ENCODE measurements at regions not wholly inside any gene's neighbourhood (a gene's known extent, or its start where the extent isn't known, plus 50 kb on each side); places are given as distances from the start of the nearest gene placed in this dataset.
"Not testable (repeated sequence)": the region's sequence is repeated elsewhere in the genome, so short reads cannot be mapped to it uniquely, and the experiment has no call there.

- H3K27ac ChIP-seq, result no peak overlapping the region
- H3K36me3 ChIP-seq, result no peaks in the 10 kb centered on the region
- DNase-seq (no peak), ATAC-seq (ENCODE audit: low FRiP score in 2 of 2) (peak in 1 of 2 donors; percentile 66)
- H3K4me1 ChIP-seq, result no peaks in the 10 kb centered on the region
- no peak overlapping the region for H3K4me3 ChIP-seq
- 92 to 93% methylated on average over 6 of the region's 6 CpGs for WGBS, 2 donors
- TF ChIP-seq EP300 (IDR thresholded peaks at IDR 0.05) (no peak), POLR2A (IDR thresholded peaks at IDR 0.05) (no peak), POLR2AphosphoS5 (IDR thresholded peaks at IDR 0.05) (no peak)
- TF ChIP-seq, protein P1, sequence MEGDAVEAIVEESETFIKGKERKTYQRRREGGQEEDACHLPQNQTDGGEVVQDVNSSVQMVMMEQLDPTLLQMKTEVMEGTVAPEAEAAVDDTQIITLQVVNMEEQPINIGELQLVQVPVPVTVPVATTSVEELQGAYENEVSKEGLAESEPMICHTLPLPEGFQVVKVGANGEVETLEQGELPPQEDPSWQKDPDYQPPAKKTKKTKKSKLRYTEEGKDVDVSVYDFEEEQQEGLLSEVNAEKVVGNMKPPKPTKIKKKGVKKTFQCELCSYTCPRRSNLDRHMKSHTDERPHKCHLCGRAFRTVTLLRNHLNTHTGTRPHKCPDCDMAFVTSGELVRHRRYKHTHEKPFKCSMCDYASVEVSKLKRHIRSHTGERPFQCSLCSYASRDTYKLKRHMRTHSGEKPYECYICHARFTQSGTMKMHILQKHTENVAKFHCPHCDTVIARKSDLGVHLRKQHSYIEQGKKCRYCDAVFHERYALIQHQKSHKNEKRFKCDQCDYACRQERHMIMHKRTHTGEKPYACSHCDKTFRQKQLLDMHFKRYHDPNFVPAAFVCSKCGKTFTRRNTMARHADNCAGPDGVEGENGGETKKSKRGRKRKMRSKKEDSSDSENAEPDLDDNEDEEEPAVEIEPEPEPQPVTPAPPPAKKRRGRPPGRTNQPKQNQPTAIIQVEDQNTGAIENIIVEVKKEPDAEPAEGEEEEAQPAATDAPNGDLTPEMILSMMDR (IDR thresholded peaks at IDR 0.05), result no peak
- no peaks in the 10 kb centered on the region for H3K9me3 ChIP-seq
- H3K27me3 ChIP-seq, result no peaks in the 10 kb centered on the region
Measured at GRCh38 chr5:82466986-82467561, 188.9 kb upstream of the RPS23 start.

DNA sequence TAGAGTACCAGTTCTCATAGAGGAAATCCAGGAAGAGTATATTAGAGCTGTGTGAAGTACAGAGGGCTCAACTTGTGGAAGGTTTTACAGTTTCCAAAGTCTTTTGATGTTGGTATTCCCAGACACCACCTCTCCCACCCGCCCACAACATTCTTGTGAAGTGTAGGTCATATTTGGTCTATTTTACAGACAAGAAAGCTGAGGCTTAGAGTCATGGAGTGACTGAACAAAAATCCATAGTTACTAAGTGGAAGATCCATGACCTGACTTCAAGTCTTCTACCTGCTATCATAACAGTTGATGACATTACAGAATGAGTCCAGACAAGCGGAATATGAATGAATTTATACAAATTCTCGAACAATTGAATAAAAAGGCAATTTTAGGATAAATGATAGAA lies 187.1 kb upstream of the RPS23 start:
- TF ChIP-seq, protein P1 (IDR thresholded peaks at IDR 0.05), result no peak
- no peak for TF ChIP-seq POLR2AphosphoS5 (IDR thresholded peaks at IDR 0.05)
- TF ChIP-seq POLR2A (IDR thresholded peaks at IDR 0.05), result no peak
- no peak for TF ChIP-seq EP300 (IDR thresholded peaks at IDR 0.05)
- WGBS, 2 donors, result 95 to 96% methylated on average over 3 of the region's 3 CpGs
- ATAC-seq (ENCODE audit: low FRiP score in 2 of 2) (peak in 1 of 2 donors; percentile 74), DNase-seq (no peak)
- H3K4me3 ChIP-seq, result no peak overlapping the region
- no peaks in the 10 kb centered on the region for H3K4me1 ChIP-seq
- no peaks in the 10 kb centered on the region for H3K27me3 ChIP-seq
- no peaks in the 10 kb centered on the region for H3K36me3 ChIP-seq
- H3K9me3 ChIP-seq, result no peaks in the 10 kb centered on the region
- H3K27ac ChIP-seq, result no peak overlapping the region

DNA sequence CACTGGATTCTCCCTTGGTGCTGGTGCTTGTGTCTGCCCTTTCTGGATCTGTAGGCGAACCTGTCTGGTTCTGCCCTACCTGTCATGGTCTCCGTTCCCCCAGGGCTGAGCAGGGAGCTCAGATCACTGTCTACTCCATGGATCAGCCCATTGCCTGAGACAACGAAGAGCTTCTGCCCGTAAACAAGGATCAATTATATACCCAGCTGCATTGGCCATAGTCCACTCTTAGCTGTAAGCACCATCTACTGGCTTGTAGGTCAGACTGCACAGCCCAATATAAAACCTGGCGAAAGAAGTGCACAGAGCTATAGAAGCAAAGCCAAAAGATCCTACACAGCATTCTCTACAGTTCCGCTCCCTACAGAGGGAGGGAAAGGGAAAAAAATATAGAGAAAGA lies 181.5 kb upstream of the RPS23 start:
- Histone ChIP-seq H3K27me3 (no peaks in the 10 kb centered on the region), H3K9me3 (peaks cover 0 to 8% (median 0%) of the 10 kb centered on the region in 4 donors), H3K36me3 (no peaks in the 10 kb centered on the region), H3K4me1 (no peaks in the 10 kb centered on the region), H3K4me3 (no peak overlapping the region), H3K27ac (no peak overlapping the region)
- TF ChIP-seq, protein P1 (IDR thresholded peaks at IDR 0.05), result no peak
- no peak for TF ChIP-seq POLR2AphosphoS5 (IDR thresholded peaks at IDR 0.05)
- no peak for TF ChIP-seq EP300 (IDR thresholded peaks at IDR 0.05)
- no peak for TF ChIP-seq POLR2A (IDR thresholded peaks at IDR 0.05)
- peak in 1 of 2 donors; percentile 30 for ATAC-seq (ENCODE audit: low FRiP score in 2 of 2)
- WGBS, 2 donors, result 96% methylated on average over 5 to 6 of the region's 6 CpGs
- no peak for DNase-seq

GRCh38 chr5:82455317-82455716 lies 177.2 kb upstream of the RPS23 start:
- not testable (repeated sequence) for H3K9me3 ChIP-seq; H3K36me3 ChIP-seq; H3K4me3 ChIP-seq; DNase-seq; H3K27me3 ChIP-seq; H3K4me1 ChIP-seq; ATAC-seq (ENCODE audit: low FRiP score in 2 of 2); H3K27ac ChIP-seq
- WGBS, 2 donors, result 85 to 87% methylated on average over 4 of the region's 4 CpGs

DNA sequence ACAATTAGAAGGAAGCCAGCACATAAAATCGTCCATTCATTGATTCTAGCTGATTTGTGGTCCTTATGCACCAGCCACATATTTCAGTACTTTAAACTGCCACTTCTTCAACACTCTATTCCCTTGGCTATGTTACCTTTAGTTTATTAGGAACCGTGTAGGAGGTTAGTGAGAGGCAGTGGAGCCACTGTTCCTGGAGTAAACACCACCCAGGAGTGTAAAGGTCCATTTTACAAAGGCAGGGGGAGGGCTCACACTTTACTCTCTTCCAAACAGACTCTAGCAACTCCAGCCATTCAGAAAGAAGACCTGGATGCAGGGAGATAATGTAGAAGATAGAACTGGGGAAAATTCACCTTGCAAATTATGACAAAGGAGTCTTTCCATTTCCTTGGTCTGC lies 170.2 kb upstream of the RPS23 start:
- H3K4me1 ChIP-seq, result no peaks in the 10 kb centered on the region
- DNase-seq (no peak), ATAC-seq (ENCODE audit: low FRiP score in 2 of 2) (no peak)
- H3K27me3 ChIP-seq, result no peaks in the 10 kb centered on the region
- no peak for TF ChIP-seq POLR2AphosphoS5 (IDR thresholded peaks at IDR 0.05)
- H3K9me3 ChIP-seq, result no peaks in the 10 kb centered on the region
- H3K4me3 ChIP-seq, result no peak overlapping the region
- 48 to 53% methylated on average over 2 of the region's 2 CpGs for WGBS, 2 donors
- no peak overlapping the region for H3K27ac ChIP-seq
- H3K36me3 ChIP-seq, result no peaks in the 10 kb centered on the region

DNA sequence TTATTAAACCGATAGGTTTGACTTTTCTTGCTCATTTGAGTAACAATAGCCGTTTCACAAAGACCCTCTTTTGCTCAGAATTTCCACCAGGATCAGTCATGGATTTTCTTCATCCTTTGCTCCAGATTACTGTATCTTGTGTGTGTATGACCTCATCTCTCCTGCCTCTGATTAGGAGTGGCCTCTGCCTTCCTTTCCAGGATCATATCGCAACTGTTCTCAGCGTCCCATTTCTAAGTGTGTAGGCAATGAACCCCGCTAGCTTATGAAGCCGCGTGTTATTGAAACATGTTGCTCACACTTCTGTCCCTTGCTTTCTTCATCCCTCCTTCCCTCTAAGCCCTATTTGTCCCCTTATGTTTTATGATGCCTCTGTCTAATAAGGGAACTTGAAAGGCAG lies 169.8 kb upstream of the RPS23 start:
- no peak overlapping the region for H3K4me3 ChIP-seq
- TF ChIP-seq POLR2A (IDR thresholded peaks at IDR 0.05) (no peak), POLR2AphosphoS5 (IDR thresholded peaks at IDR 0.05) (no peak), EP300 (IDR thresholded peaks at IDR 0.05) (no peak)
- TF ChIP-seq, protein P1 (IDR thresholded peaks at IDR 0.05), result no peak
- no peak for DNase-seq
- no peak overlapping the region for H3K27ac ChIP-seq
- H3K36me3 ChIP-seq, result no peaks in the 10 kb centered on the region
- no peaks in the 10 kb centered on the region for H3K27me3 ChIP-seq
- H3K9me3 ChIP-seq, result no peaks in the 10 kb centered on the region
- ATAC-seq (ENCODE audit: low FRiP score in 2 of 2), result peak in 1 of 2 donors; percentile 84
- no peaks in the 10 kb centered on the region for H3K4me1 ChIP-seq
- 90 to 96% methylated on average over 7 of the region's 7 CpGs for WGBS, 2 donors

Data from upper lobe of left lung (tissue), 6 donors.